ENCODE measurements at regions not wholly inside any gene's neighbourhood (a gene's known extent, or its start where the extent isn't known, plus 50 kb on each side); places are given as distances from the start of the nearest gene placed in this dataset.

GRCh38 chr7:9761224-9761623 is 1212.4 kb upstream of the PHF14 start:
- H3K27ac Mint-ChIP-seq: no peak overlapping the region
- no peak for DNase-seq
- H3K4me3 Mint-ChIP-seq: no peak overlapping the region
- H3K36me3 Mint-ChIP-seq (ENCODE audit: low read depth): no peaks in the 10 kb centered on the region
- no peaks in the 10 kb centered on the region for H3K27me3 Mint-ChIP-seq
- ChIA-PET CTCF (no interaction called here), POLR2A (no interaction called here)
- peaks cover 2% of the 10 kb centered on the region for H3K9me3 Mint-ChIP-seq
- H3K4me1 Mint-ChIP-seq: no peaks in the 10 kb centered on the region

DNA sequence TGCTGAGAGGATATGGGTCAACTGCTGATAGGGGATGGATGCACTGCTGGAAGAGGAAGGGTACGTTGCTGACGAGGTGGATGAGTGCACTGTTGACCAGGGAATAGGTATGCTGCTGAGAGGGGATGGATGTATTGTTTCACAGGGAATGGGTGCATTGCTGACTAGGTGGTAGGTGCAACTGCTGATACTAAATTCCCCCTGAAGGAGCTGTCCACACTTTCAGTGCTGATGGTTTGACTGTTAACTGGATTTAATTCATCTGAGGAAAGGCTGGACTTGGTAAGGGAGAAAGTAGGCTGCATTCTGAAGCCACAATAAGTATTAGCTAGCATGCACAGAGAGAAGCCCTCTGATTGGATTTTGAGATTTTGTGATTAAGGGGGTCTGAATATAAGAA is 1196.8 kb upstream of the PHF14 start:
- Mint-ChIP-seq H3K27me3 (no peaks in the 10 kb centered on the region), H3K9me3 (peaks cover 5% of the 10 kb centered on the region), H3K36me3 (ENCODE audit: low read depth) (no peaks in the 10 kb centered on the region), H3K4me3 (no peak overlapping the region), H3K4me1 (no peaks in the 10 kb centered on the region), H3K27ac (no peak overlapping the region)
- ChIA-PET CTCF (no interaction called here), POLR2A (no interaction called here)
- no peak for DNase-seq

- H3K9me3 Mint-ChIP-seq: peaks cover 7% of the 10 kb centered on the region
These were observed 1195.3 kb upstream of the PHF14 start for GRCh38 chr7:9778367-9778766.

GRCh38 chr7:9781710-9782109 is 1192.0 kb upstream of the PHF14 start:
- CTCF ChIA-PET: no interaction called here
- Mint-ChIP-seq H3K4me3 (no peak overlapping the region), H3K36me3 (ENCODE audit: low read depth) (no peaks in the 10 kb centered on the region), H3K27ac (no peak overlapping the region), H3K4me1 (no peaks in the 10 kb centered on the region), H3K9me3 (peaks cover 4% of the 10 kb centered on the region), H3K27me3 (no peaks in the 10 kb centered on the region)
- POLR2A ChIA-PET: no interaction called here
- no peak for DNase-seq

More at GRCh38 chr7:9778367-9778766, 1195.3 kb upstream of the PHF14 start:
- H3K4me1 Mint-ChIP-seq: no peaks in the 10 kb centered on the region
- no peaks in the 10 kb centered on the region for H3K27me3 Mint-ChIP-seq
- CTCF ChIA-PET: no interaction called here
- no peak overlapping the region for H3K27ac Mint-ChIP-seq
- no peak overlapping the region for H3K4me3 Mint-ChIP-seq
- POLR2A ChIA-PET: no interaction called here
- DNase-seq: no peak
- no peaks in the 10 kb centered on the region for H3K36me3 Mint-ChIP-seq (ENCODE audit: low read depth)

DNA sequence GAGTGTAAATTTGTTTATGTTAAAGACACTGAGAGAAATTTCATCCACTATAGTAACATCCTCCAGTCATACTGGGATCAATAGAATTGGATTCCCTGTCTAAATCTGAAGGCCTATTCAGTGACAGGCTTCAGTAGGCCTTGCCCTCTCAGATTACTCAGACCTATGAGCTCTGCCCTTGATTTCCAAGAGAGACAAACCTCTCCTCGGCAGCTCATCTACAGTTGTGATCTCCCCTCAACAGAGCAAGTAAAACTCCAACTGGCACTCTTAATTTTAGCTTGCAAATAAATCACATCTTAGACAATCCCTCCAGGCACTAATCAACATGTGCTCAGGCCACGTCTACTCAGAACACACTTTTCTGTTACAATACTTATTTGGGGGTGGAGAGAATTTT is 1191.4 kb upstream of the PHF14 start:
- H3K4me3 Mint-ChIP-seq: no peak overlapping the region
- H3K27ac Mint-ChIP-seq: no peak overlapping the region
- CTCF ChIA-PET: no interaction called here
- peaks cover 2% of the 10 kb centered on the region for H3K9me3 Mint-ChIP-seq
- no peaks in the 10 kb centered on the region for H3K27me3 Mint-ChIP-seq
- H3K36me3 Mint-ChIP-seq (ENCODE audit: low read depth): no peaks in the 10 kb centered on the region
- no peak for DNase-seq
- POLR2A ChIA-PET: no interaction called here
- no peaks in the 10 kb centered on the region for H3K4me1 Mint-ChIP-seq

- ChIA-PET POLR2A (no interaction called here), CTCF (no interaction called here)
- DNase-seq: no peak
- H3K9me3 Mint-ChIP-seq: peaks cover 6% of the 10 kb centered on the region
- no peak overlapping the region for H3K27ac Mint-ChIP-seq
- H3K4me1 Mint-ChIP-seq: no peaks in the 10 kb centered on the region
- H3K27me3 Mint-ChIP-seq: no peaks in the 10 kb centered on the region
- no peak overlapping the region for H3K4me3 Mint-ChIP-seq
- H3K36me3 Mint-ChIP-seq (ENCODE audit: low read depth): no peaks in the 10 kb centered on the region
These were observed 1188.5 kb upstream of the PHF14 start for GRCh38 chr7:9785211-9785610.

- H3K27ac Mint-ChIP-seq: no peak overlapping the region
- ChIA-PET CTCF (no interaction called here), POLR2A (no interaction called here)
- H3K36me3 Mint-ChIP-seq (ENCODE audit: low read depth): no peaks in the 10 kb centered on the region
- no peak for DNase-seq
- no peak overlapping the region for H3K4me3 Mint-ChIP-seq
- no peaks in the 10 kb centered on the region for H3K4me1 Mint-ChIP-seq
- peaks cover 11% of the 10 kb centered on the region for H3K9me3 Mint-ChIP-seq
- no peaks in the 10 kb centered on the region for H3K27me3 Mint-ChIP-seq
These were observed 1177.4 kb upstream of the PHF14 start for GRCh38 chr7:9796241-9796640.

GRCh38 chr7:9822458-9823290 is 1151.0 kb upstream of the PHF14 start:
- Mint-ChIP-seq H3K27me3 (no peaks in the 10 kb centered on the region), H3K27ac (no peak overlapping the region), H3K4me1 (no peaks in the 10 kb centered on the region), H3K36me3 (ENCODE audit: low read depth) (no peaks in the 10 kb centered on the region), H3K9me3 (peaks cover 24% of the 10 kb centered on the region), H3K4me3 (no peak overlapping the region)
- POLR2A ChIA-PET: no interaction called here
- no peak for DNase-seq
- CTCF ChIA-PET: no interaction called here

GRCh38 chr7:9835199-9835598 is 1138.5 kb upstream of the PHF14 start:
- Mint-ChIP-seq H3K4me1 (no peaks in the 10 kb centered on the region), H3K27me3 (no peaks in the 10 kb centered on the region), H3K9me3 (no peaks in the 10 kb centered on the region), H3K36me3 (ENCODE audit: low read depth) (no peaks in the 10 kb centered on the region), H3K4me3 (no peak overlapping the region), H3K27ac (no peak overlapping the region)
- CTCF ChIA-PET: no interaction called here
- DNase-seq: no peak
- POLR2A ChIA-PET: no interaction called here

GRCh38 chr7:9836671-9837070 is 1137.0 kb upstream of the PHF14 start:
- Mint-ChIP-seq H3K9me3 (no peaks in the 10 kb centered on the region), H3K4me1 (no peaks in the 10 kb centered on the region), H3K27ac (no peak overlapping the region), H3K27me3 (no peaks in the 10 kb centered on the region), H3K36me3 (ENCODE audit: low read depth) (no peaks in the 10 kb centered on the region), H3K4me3 (no peak overlapping the region)
- no peak for DNase-seq
- ChIA-PET POLR2A (no interaction called here), CTCF (no interaction called here)

DNA sequence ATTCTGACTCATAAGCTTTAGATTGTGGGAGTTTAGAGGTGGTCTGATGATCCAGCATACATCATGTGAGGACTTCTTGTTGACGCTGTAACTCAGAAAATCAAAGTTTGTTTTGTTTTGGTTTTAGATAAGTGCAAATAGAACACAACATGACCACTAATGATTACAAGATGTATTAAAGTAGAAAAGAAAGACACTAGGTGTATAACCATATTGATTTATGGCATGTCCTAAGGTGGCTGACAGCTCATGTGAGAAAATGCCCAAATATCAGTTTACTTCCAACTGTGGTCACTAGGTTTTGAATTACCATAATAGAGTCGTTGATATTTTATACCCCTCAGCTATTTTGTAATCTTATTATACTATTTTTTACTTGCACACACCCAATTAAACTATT is 1131.4 kb upstream of the PHF14 start:
- no peaks in the 10 kb centered on the region for H3K36me3 Mint-ChIP-seq (ENCODE audit: low read depth)
- no peak overlapping the region for H3K27ac Mint-ChIP-seq
- no peak overlapping the region for H3K4me3 Mint-ChIP-seq
- ChIA-PET POLR2A (no interaction called here), CTCF (no interaction called here)
- no peaks in the 10 kb centered on the region for H3K4me1 Mint-ChIP-seq
- H3K27me3 Mint-ChIP-seq: no peaks in the 10 kb centered on the region
- peaks cover 2% of the 10 kb centered on the region for H3K9me3 Mint-ChIP-seq
- no peak for DNase-seq

DNA sequence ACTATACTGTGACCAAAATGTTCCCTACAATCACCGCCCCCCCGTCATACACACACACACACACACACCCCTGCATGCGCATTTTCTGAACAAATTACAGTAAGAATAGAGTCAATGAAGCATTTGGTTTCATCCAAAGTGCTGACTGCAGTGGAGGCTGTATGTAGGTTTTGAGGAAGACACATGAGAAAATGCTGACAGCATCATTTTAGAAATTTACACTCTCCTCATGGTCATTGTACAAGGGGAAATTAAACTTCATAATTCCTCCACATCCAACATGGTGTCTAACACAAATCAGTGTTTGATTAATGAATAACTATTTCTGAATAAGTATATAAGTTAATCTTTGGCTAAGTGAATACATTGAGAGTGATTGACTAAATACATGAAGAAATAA is 1126.8 kb upstream of the PHF14 start:
- no peaks in the 10 kb centered on the region for H3K27me3 Mint-ChIP-seq
- H3K27ac Mint-ChIP-seq: no peak overlapping the region
- H3K4me1 Mint-ChIP-seq: no peaks in the 10 kb centered on the region
- H3K36me3 Mint-ChIP-seq (ENCODE audit: low read depth): no peaks in the 10 kb centered on the region
- DNase-seq: no peak
- POLR2A ChIA-PET: no interaction called here
- H3K4me3 Mint-ChIP-seq: no peak overlapping the region
- CTCF ChIA-PET: no interaction called here
- peaks cover 2% of the 10 kb centered on the region for H3K9me3 Mint-ChIP-seq

- no peak overlapping the region for H3K4me3 Mint-ChIP-seq
- H3K27me3 Mint-ChIP-seq: no peaks in the 10 kb centered on the region
- H3K36me3 Mint-ChIP-seq (ENCODE audit: low read depth): no peaks in the 10 kb centered on the region
- CTCF ChIA-PET: no interaction called here
- POLR2A ChIA-PET: no interaction called here
- DNase-seq: no peak
- peaks cover 5% of the 10 kb centered on the region for H3K9me3 Mint-ChIP-seq
- no peaks in the 10 kb centered on the region for H3K4me1 Mint-ChIP-seq
- H3K27ac Mint-ChIP-seq: no peak overlapping the region
These were observed 1119.1 kb upstream of the PHF14 start for GRCh38 chr7:9854605-9855004.

GRCh38 chr7:9856668-9857067 is 1117.0 kb upstream of the PHF14 start:
- no peaks in the 10 kb centered on the region for H3K4me1 Mint-ChIP-seq
- no peak overlapping the region for H3K27ac Mint-ChIP-seq
- no peaks in the 10 kb centered on the region for H3K36me3 Mint-ChIP-seq (ENCODE audit: low read depth)
- H3K9me3 Mint-ChIP-seq: peaks cover 5% of the 10 kb centered on the region
- POLR2A ChIA-PET: no interaction called here
- no peak overlapping the region for H3K4me3 Mint-ChIP-seq
- CTCF ChIA-PET: no interaction called here
- no peak for DNase-seq
- no peaks in the 10 kb centered on the region for H3K27me3 Mint-ChIP-seq
